ENCODE measurements at regions not wholly inside any gene's neighbourhood (a gene's known extent, or its start where the extent isn't known, plus 50 kb on each side); places are given as distances from the start of the nearest gene placed in this dataset.

GRCh38 chr2:5502385-5502784 is 189.8 kb upstream of the SOX11 start:
- TF ChIP-seq CTCF (IDR thresholded peaks at IDR 0.05; ENCODE audit: borderline replicate concordance, extremely low read depth, low read length, poor library complexity, severe bottlenecking) (no peak), EZH2 (IDR thresholded peaks at IDR 0.05; ENCODE audit: borderline replicate concordance, low read depth, low read length, severe bottlenecking) (no peak)

All from DND-41 (cell line).